ENCODE measurements at regions not wholly inside any gene's neighbourhood (a gene's known extent, or its start where the extent isn't known, plus 50 kb on each side); places are given as distances from the start of the nearest gene placed in this dataset.
"Not testable (repeated sequence)": the region's sequence is repeated elsewhere in the genome, so short reads cannot be mapped to it uniquely, and the experiment has no call there.

DNA sequence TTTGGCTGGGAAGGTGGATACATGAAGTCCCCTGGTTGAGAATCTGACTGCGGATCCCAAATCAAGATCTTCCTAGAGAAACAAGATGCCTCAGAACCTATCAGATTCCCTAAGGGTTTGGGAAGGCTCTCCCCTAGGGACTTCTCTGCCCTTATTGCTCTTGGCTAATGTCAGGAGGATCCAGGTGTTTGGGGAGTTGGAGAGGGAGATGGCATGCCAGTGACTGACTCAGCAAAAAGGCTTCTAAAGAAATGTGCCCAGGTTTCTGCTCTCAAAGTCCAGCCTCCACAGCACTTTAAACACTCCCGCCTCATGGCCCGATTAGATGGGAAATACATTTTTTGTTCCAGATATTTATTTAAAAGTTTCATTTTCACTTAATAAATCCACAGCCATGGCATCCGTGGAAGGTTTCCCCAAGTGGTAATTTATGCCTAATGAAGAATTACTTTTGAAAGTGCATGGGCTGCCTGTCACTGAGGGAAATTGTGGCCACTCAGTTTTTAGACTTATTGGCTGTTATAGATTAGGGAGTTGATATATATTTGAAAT lies 156.4 kb downstream of the OSR1 start:
- DNase-seq (ENCODE audit: low spot score) = no peak

DNA sequence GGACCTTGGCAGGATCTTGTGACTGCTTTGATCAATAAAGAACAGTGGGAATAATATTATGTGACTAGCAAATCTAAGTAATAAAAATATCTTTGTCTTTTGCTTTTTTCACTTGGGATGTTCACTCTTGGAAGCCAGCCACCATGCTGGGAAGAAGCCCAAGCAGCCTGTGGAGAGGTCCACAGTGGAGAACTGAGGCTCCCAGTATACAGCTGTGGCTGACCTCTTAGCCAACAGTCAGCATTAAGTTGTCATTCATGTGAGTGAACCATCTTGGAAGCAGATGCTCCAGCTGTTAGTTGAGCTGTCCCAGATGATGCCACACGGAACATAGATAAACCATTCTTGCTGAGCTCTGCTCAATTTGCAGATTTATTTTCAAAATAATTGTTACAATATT lies 160.0 kb downstream of the OSR1 start:
- no peak for DNase-seq (ENCODE audit: low spot score)

DNA sequence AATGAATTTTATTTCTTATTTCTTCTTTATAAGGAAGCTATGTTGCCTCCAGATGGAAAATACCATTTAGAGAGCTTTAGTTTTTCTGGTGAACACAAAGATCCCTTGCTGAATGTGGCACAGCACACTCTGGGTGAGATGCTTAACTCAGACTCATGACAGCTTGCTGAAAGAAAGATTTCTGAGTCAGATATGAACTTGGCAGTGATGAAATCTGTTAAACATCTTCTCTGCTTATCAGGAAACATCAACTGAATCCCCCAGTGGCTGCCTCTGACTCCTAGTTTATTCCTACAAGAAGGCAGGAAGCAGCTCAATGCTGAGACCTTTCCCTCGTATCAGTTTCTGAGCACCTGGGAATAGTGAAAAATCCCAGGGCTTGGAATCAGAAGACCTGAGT lies 162.8 kb downstream of the OSR1 start:
- no peak for DNase-seq (ENCODE audit: low spot score)

DNA sequence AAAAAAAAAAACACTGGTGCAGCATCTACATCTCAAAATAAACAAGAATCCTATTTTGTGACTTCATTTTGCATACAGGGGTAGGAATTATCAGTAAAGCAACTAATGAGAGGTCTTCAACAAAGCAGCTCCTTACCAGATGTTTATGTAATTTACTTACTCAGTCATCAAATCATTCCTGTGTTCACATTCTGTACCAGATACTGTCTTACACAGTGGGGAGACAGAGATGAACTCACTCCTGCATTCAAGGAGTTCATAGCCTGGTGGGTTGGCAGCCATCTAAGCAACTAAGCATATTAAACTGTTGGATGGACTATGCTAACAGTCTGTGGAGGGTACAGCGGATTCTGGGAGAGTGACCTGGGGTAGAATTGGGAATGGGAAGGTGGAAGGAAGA lies 169.0 kb downstream of the OSR1 start:
- no peak for DNase-seq (ENCODE audit: low spot score)

DNA sequence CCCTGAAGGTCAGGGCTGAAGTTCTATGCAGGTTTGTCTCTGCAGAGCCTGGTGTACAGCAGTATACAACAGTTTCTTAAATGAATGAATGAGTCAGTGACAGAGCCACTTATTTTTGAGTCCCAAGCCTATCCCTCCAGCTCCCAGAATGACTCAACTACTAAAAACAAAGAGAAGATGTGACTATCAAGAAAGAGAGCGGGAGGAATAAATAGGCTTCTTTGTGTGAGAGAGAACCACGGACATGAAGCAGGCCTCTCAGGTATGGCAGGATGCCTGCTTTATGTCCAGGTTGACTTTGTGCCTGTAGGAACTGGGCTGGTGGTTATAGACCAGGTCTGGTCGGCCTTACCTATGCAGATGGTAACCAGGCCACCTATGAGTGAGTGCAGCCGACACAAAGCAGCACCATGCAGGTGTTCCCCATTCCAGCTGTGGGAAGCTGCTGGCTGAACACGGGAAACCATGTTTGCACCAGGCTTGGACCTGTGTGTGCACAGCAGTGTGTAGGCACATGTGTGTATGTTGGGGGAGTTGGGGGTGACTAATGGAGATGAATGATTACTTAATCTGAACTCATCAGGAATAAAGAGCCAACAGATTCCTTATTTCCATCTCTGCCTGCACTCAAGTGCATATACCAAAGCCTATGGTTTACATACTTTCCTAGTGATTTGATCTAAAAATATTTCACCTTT lies 171.0 kb downstream of the OSR1 start:
- DNase-seq (ENCODE audit: low spot score) = peak; percentile 32

DNA sequence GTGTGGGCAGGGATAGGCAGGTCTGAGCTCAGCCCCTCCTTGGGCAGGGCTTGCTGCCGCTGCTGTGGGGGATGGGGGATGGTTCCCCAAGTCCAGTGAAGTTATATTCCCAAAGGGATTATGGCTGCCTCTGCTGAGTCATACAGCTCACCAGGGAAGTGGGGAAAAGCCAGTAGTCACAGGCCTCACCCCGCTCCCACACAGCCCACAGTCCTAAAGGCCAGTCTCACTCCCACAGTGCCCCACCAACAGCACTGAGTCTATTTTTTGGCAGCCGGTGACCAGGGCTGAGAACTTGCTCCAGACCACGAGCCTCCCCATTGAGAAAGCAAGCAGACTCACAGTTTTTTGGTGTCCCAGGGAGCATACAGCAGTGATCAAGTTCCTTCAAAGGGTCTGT lies 173.3 kb downstream of the OSR1 start:
- no peak for DNase-seq (ENCODE audit: low spot score)

DNA sequence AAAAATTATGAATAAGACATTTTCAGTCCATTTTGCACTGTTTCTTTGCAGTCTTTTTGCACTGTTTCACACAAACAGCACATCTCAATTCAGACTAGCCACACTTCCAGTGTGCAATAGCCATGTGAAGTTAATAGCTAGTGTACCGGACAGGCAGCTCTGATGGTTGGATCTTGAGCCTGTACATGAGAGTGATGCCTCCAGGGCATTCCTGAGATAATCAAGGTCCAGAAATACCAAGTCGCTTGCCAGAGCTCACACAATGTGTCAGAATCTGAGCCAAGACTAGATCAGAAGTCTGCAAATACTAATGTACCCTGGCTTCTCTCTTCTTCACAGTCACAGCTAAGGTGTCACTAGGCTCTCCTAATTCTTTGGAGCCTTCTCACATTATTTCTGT lies 180.2 kb downstream of the OSR1 start:
- DNase-seq (ENCODE audit: low spot score) = no peak

DNA sequence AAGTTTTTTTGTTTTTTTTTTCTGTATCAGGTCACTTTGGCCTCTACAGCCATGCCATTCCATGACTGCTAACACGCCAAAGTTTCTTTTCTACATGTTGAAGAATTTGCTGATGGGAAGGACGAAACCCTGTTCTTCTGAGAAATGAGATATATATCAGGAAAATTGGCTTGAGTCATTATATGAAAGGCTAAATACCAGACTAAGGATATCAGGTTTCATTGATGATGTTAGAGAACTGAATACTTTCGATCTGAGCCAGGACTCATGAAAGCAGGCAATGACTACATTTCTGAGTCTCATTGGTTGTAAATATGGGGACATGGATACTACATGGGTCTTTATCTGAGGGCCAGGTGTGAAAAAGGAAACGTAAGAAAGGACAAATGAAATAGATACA lies 181.4 kb downstream of the OSR1 start:
- DNase-seq (ENCODE audit: low spot score) = no peak

DNA sequence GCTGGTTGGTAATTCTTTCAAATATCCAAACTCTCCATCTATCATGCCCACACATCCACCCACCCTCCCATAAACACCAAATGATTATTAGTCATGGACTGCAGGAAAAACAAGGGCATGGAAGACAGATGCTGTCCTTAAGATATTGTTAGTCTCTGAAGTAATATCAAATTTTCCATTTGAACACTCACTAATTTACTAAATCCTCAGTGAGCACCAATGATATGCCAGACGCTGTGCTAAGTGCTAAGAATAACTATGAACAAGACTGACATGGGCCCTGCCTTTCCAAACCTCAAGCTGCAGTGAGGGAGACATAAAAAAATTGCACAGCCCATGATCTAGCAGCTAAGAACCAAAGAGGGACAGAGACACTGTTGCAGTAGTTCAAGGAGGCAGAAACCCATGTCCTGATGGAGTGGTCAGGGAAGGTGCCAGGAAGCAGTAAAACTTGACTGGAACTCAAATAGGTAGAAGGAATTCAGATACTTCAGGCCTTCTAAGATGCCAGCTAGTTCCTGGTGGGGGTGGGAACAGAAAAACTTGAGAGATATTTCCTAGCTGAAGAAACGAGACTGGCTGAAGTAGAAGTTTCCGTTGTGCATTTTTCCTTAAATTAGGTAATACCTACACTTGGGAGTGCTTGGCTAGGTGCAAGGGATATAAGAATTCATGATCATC lies 182.1 kb downstream of the OSR1 start:
- DNase-seq (ENCODE audit: low spot score) = no peak

DNA sequence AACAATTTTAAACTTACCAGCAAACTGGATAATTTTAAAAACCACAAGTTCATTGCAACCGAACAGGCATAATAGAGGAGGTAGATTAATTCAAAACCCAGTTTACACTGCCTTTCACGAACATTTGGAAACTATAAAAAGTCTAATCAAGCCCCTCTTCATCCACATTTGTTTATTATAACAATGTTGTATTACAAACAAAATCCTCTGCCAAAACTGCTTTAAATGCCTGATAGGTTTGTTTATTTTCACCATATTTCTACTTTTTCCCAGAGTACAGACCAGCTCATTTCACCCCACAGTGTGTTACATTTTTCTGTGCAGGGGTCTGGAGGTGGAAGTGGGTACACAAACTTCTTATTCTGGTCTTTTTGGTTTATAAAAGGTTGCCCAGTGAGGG lies 184.2 kb downstream of the OSR1 start:
- DNase-seq (ENCODE audit: low spot score) = no peak

DNA sequence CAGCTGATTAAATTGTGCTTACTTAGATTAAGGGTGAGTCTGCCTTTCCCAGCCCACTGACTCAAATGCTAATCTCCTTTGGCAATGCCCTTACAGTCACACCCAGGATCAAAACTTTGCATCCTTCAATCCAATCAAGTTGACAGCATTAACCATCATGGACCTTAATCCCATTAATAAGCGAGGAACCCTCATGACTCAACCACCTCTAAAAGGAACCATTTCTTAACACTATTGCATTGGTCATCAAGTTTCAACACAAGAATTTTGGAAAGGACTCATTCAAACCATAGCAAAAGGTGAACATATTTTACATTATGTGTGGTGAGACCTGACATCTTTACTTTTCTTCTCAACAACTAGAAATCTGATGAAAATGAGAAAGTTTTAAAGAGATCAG lies 187.0 kb downstream of the OSR1 start:
- DNase-seq (ENCODE audit: low spot score) = no peak

DNA sequence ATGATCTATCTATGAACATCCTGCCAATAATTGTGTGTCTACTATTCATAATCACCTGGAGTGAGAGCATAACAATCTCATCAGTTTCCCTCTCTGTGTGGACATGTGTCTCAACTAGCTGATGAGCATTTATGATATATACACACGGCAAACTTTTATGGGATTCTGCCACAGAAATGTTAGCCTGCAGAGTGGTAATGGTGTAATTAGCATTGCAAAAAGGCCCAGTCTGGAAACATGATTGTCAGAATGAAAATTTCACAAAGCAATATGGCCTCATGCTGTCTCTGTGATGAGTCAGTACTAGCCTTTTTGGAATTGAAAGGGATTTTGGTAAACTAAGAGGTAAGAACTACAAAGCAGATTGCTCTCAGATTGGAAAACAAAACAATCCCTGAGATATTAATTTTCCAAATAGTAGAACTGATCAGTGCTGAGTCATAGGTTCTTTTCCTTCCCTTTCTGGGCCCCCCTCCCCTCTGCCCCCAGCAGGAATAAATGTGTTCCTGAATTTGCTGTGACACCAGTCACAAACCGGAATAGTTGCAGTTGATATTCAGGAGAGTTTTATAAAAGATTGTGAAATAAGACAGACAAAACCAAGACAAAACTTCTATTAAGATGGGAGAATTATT lies 189.2 kb downstream of the OSR1 start:
- DNase-seq (ENCODE audit: low spot score) = no peak

DNA sequence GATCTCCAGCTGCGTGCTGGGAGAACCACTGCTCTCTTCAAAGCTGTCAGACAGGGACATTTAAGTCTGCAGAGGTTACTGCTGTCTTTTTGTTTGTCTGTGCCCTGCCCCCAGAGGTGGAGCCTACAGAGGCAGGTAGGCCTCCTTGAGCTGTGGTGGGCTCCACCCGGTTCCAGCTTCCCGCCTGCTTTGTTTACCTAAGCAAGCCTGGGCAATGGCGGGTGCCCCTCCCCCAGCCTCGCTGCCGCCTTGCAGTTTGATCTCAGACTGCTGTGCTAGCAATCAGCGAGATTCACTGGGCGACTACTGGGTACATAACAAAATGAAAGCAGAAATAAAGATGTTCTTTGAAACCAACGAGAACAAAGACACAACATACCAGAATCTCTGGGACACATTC lies 194.3 kb downstream of the OSR1 start:
- not testable (repeated sequence) for DNase-seq (ENCODE audit: low spot score)

DNA sequence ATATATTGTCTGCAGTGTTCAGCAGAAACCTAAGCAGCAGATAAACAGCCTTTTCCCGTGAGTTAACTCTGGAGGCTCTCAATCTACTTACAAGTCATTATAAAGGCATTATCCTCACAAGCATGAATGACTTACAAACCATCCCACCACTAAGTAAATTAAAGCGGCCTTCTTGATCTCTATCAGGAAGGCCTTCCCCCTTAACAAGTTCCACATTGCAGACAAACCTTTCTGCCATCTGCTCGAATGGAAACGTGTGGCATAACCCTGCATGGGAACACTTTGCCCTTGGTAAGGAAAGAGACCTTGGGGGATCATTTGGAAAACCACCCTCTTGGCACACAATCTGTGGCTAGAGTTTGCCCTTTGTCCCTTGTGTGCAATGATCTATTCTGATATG lies 199.5 kb downstream of the OSR1 start:
- no peak for DNase-seq (ENCODE audit: low spot score)

DNA sequence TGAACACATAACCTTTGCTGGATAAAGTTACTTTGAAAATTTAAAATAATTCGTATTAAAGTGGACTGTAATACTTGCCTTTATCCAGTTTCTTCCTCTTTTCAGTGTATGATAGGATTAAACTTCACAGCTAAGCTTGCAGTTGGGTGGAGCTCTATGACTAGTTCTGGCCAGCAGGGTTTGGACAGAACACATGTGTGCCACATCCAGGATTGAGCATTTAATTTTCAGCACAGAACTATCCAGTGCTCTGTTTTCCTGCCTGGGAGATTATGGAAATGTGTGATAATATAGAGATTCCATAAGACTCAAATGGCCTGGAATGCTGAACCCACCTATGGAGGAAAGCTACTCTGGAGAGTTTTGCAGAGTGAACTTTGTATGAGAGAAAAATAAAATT lies 200.2 kb downstream of the OSR1 start:
- DNase-seq (ENCODE audit: low spot score) = peak; percentile 56

DNA sequence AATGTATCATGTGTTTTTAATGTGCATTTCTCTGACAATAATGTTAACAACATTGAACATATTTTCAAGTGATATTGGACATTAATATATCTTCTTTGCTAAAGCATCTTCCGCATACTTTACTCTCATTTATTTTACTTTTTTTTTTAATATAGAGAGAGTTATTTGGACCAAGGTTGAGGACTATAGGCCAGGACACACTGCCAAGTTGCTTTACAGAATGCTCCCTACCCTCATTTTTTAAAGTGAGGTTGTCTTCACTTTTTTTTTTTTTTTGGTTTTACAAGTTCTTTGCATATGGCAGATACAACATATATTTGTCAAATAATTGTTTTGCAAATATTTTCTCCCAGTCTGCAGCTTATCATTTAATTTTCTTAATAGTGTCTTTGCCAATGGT lies 201.8 kb downstream of the OSR1 start:
- no peak for DNase-seq (ENCODE audit: low spot score)

DNA sequence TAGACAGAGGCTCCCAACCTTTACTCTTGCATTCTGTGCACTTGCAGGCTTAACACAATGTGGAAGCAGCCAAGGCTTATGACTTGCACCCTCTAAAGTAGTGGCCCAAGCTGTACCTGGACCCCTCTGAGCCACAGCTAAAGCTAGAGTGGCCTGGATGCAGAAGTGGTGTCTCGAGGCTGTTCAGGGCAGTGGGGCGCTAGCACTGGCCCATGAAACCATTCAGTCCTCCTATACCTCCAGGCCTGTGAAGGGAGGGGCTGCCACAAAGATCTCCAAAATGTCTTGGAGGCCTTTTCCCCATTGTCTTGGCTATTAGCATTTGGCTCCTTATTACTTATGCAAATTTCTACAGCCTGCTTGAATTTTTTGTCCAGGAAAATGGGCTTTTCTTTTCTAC lies 207.7 kb downstream of the OSR1 start:
- DNase-seq (ENCODE audit: low spot score) = no peak

DNA sequence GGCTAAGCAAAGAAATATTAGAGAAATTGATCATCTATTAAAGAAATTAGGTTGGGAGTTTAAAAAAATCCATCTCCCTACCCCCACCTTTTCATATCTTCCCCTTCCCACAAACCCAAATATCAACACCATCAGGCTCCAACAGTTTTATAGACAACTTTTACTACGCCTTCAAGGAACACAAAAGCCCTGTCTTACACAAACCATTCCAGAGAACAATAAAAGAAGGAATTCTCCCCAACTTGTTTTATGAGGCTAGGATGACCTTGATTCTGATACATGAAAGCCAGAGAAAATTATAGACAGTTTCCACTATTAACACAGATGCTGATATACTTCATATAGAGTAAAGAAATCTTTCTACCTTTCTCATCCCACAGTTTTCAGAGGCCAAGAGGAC lies 211.6 kb downstream of the OSR1 start:
- no peak for DNase-seq (ENCODE audit: low spot score)

DNA sequence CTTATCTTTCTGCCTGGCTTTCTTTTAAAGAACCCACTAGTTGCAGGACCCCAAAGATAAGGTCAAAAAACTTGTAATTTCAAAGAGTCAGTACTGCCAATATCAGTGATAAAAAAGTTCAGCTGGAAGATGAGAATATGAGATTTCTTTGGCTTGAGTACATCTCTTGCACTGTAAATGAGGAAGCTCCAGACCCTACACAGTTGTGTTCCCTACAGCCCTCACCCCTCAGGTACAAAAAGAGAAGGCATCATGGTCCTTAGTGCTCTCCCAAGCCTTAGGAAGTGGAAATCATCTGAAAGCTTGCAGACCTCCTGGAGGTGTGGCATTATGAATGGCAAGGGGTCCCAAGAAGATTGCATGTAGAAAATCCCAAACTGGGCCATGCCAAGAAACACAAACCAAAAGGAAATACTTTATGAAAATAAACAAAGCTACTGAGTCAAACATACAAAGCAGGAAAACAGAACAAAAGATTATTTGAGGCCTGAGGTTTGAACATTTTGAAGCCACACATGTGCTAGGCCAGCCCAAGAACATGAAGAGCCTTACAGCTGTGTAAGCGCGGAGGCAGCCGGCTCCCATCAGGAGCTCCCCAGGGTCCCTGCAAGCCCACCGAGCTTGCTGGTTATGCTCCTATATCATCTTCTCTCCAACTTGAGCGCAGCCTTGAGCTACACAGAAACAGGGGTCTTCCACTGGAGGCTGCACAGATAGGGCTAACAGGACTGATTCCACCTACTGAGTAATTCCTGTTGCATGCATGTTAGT lies 217.0 kb downstream of the OSR1 start:
- no peak for DNase-seq (ENCODE audit: low spot score)

DNA sequence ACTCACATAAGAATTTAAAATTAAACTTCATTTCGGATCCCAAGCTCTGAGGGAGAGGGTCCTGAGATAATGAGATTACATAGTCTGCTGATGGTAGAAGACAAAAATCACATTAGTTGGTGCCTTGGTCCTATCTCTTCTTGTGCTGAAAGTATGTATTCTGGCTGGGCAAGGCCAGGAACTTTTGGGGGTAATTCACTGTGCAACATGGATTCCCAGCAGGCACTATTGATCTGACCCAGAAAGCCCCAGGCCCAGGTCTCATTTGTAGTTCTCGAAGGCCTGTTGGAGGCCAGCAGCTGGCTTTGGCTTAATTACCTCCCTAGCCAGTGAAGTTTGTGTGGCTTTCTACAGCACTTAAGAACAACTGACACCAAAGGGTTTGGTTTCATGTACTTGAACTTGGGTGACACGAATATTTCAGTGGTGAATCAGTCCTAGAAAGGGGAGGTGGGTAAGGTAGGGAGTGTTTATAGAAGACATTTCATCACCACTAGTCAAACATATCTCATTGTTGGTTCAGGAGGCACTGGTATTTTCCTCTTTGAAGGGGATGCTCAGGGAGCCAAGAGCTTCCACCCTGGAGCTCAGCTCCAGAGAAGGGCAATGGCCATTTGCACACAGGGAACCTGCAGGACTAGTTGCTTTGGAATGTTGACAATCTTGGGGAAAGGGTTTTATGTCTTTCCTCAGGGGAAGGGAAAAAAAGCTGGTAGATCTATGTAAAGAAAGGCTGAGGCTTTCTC lies 217.8 kb downstream of the OSR1 start:
- peak; percentile 35 for DNase-seq (ENCODE audit: low spot score)

DNA sequence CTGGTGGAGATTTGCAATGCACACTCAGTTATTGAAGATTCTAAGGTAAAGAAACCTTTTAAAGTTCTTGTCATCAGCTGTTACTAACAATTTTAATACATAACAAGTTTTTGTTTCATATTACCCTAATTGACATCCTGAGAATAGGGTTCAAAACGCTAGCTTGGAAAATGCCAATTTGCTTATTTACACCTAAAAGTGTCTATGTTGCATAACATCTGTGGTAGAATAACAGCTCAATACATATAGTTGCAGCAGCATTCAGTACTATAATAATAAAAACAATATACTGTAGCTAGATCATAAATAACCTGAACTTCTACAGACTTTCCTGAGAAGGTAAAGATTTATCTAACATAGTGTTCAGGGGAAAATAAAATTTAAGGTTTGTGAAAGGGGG lies 219.0 kb downstream of the OSR1 start:
- DNase-seq (ENCODE audit: low spot score) = no peak

All from AG20443 (cell line).